ENCODE measurements at regions not wholly inside any gene's neighbourhood (a gene's known extent, or its start where the extent isn't known, plus 50 kb on each side); places are given as distances from the start of the nearest gene placed in this dataset.

DNA sequence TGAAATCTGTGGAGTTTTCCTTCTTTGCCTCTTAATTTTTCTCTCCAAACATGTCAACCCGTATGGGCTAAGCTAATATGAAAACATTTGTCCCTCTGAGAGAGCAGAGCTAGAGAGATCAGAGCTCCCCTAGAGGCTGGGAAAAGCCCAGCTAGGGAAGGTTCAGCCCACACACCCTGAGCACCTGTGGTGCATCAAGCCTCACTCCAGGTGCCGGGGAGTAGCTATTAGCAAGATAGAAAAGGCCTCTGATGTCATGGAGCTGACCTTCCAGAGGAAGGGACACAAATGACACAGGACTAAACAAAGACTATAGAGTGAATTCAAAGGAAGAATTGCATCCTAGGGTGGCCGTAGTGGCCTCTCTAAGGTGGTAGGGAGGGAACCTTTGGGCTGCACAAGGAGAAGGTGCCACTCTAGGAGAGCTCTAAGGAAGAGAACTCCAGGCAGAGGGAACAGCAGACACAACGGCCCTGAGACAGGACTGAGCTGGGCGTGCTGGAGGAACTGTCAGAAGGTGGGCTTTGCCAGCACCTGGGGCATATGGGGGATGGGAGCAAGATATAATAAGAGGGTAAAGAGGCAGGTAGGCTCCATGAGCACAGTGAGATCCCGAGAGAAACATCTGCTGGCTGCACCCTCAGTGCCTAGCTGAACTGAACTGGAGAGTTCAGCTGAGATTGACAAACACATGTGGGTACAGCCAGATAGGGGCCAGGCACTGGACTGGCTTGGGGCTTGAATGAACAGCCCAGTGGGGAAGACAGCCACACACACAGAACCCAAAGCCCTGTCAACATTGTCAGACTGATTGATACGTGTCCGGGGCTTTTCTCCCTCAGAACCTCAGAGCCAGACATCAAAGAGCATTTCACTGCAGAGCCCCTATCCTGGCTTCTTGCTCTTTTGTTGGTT, 65.5 kb upstream of the DRD2 start:
- no peak for DNase-seq
- no peak for ATAC-seq (ENCODE audit: insufficient read depth, low read depth)
- Histone ChIP-seq H3K79me2 (ENCODE audit: insufficient read depth, low read length) (no peaks in the 10 kb centered on the region), H3K9me3 (ENCODE audit: insufficient read depth, low read length, severe bottlenecking) (no peaks in the 10 kb centered on the region), H3K27me3 (ENCODE audit: insufficient read depth, low read length, poor library complexity) (peaks cover 3% of the 10 kb centered on the region), H3K9ac (ENCODE audit: low read depth, low read length) (no peak overlapping the region), H3K27ac (ENCODE audit: low read length) (no peak overlapping the region), H4K20me1 (ENCODE audit: insufficient read depth, low read length) (no peaks in the 10 kb centered on the region; the same call in 1 of the 2 replicates), H3K4me3 (ENCODE audit: low read depth in 1 of 2, low read length in 2 of 2) (no peak overlapping the region), H2AFZ (ENCODE audit: low read depth, low read length) (no peak overlapping the region), H3K4me1 (ENCODE audit: insufficient read depth, low read length) (no peaks in the 10 kb centered on the region), H3K36me3 (ENCODE audit: insufficient read depth, low read length) (no peaks in the 10 kb centered on the region), H3K4me2 (ENCODE audit: insufficient read depth, low read length) (no peak overlapping the region)
- TF ChIP-seq, protein P1, sequence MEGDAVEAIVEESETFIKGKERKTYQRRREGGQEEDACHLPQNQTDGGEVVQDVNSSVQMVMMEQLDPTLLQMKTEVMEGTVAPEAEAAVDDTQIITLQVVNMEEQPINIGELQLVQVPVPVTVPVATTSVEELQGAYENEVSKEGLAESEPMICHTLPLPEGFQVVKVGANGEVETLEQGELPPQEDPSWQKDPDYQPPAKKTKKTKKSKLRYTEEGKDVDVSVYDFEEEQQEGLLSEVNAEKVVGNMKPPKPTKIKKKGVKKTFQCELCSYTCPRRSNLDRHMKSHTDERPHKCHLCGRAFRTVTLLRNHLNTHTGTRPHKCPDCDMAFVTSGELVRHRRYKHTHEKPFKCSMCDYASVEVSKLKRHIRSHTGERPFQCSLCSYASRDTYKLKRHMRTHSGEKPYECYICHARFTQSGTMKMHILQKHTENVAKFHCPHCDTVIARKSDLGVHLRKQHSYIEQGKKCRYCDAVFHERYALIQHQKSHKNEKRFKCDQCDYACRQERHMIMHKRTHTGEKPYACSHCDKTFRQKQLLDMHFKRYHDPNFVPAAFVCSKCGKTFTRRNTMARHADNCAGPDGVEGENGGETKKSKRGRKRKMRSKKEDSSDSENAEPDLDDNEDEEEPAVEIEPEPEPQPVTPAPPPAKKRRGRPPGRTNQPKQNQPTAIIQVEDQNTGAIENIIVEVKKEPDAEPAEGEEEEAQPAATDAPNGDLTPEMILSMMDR (IDR thresholded peaks at IDR 0.05; ENCODE audit: borderline replicate concordance, extremely low read depth, low read length, poor library complexity, severe bottlenecking) = no peak
- TF ChIP-seq EZH2 (IDR thresholded peaks at IDR 0.05; ENCODE audit: borderline replicate concordance, low read depth, low read length, severe bottlenecking) = no peak

GRCh38 chr11:113538451-113539412, 63.5 kb upstream of the DRD2 start:
- ATAC-seq (ENCODE audit: insufficient read depth, low read depth) (no peak), DNase-seq (no peak)
- TF ChIP-seq, protein P1 (IDR thresholded peaks at IDR 0.05; ENCODE audit: borderline replicate concordance, extremely low read depth, low read length, poor library complexity, severe bottlenecking) = no peak
- TF ChIP-seq EZH2 (IDR thresholded peaks at IDR 0.05; ENCODE audit: borderline replicate concordance, low read depth, low read length, severe bottlenecking) = no peak
- Histone ChIP-seq H3K4me3 (ENCODE audit: low read depth in 1 of 2, low read length in 2 of 2) (no peak overlapping the region), H4K20me1 (ENCODE audit: insufficient read depth, low read length) (no peaks in the 10 kb centered on the region; the same call in 1 of the 2 replicates), H3K9me3 (ENCODE audit: insufficient read depth, low read length, severe bottlenecking) (no peaks in the 10 kb centered on the region), H3K36me3 (ENCODE audit: insufficient read depth, low read length) (no peaks in the 10 kb centered on the region), H3K27ac (ENCODE audit: low read length) (no peak overlapping the region), H3K9ac (ENCODE audit: low read depth, low read length) (no peak overlapping the region), H3K4me1 (ENCODE audit: insufficient read depth, low read length) (no peaks in the 10 kb centered on the region), H2AFZ (ENCODE audit: low read depth, low read length) (no peak overlapping the region), H3K27me3 (ENCODE audit: insufficient read depth, low read length, poor library complexity) (peaks cover 3% of the 10 kb centered on the region), H3K79me2 (ENCODE audit: insufficient read depth, low read length) (no peaks in the 10 kb centered on the region), H3K4me2 (ENCODE audit: insufficient read depth, low read length) (no peak overlapping the region)

DNA sequence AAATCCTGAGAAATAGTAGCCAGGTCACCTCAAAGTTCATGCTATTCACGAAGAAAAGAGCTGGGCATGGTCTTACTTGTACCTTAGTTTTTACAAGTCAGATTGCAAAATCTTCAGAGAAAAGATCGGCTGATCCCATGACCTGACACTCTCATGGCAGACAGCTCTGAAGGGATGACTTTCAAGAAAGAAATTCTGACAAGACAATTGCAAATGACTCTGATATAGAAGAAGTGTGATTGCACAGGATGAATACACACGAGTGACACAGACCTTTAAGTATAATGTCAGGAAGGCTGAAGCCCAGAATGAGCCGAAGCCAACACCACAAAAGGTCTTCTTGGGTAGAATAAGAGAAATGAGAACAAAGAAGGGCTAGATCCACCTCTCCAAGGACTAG, 59.4 kb upstream of the DRD2 start:
- Histone ChIP-seq H3K79me2 (ENCODE audit: insufficient read depth, low read length) (no peaks in the 10 kb centered on the region), H3K27me3 (ENCODE audit: insufficient read depth, low read length, poor library complexity) (no peaks in the 10 kb centered on the region)
- no peak for DNase-seq

More for the DNA sequence above, 59.4 kb upstream of the DRD2 start:
- ATAC-seq (ENCODE audit: insufficient read depth, low read depth) = no peak
- Histone ChIP-seq H2AFZ (ENCODE audit: low read depth, low read length) (no peak overlapping the region), H3K36me3 (ENCODE audit: insufficient read depth, low read length) (no peaks in the 10 kb centered on the region), H4K20me1 (ENCODE audit: insufficient read depth, low read length) (no peaks in the 10 kb centered on the region), H3K4me3 (ENCODE audit: low read depth in 1 of 2, low read length in 2 of 2) (no peak overlapping the region), H3K9me3 (ENCODE audit: insufficient read depth, low read length, severe bottlenecking) (no peaks in the 10 kb centered on the region), H3K9ac (ENCODE audit: low read depth, low read length) (no peak overlapping the region), H3K4me1 (ENCODE audit: insufficient read depth, low read length) (no peaks in the 10 kb centered on the region), H3K27ac (ENCODE audit: low read length) (no peak overlapping the region), H3K4me2 (ENCODE audit: insufficient read depth, low read length) (no peak overlapping the region)
- TF ChIP-seq, protein P1 (IDR thresholded peaks at IDR 0.05; ENCODE audit: borderline replicate concordance, extremely low read depth, low read length, poor library complexity, severe bottlenecking) = no peak
- TF ChIP-seq EZH2 (IDR thresholded peaks at IDR 0.05; ENCODE audit: borderline replicate concordance, low read depth, low read length, severe bottlenecking) = no peak

All from DND-41 (cell line).